Cardiac muscle cell (in vitro differentiated cells and primary cell): ENCODE measurements at regions not wholly inside any gene's neighbourhood (a gene's known extent, or its start where the extent isn't known, plus 50 kb on each side); places are given as distances from the start of the nearest gene placed in this dataset.
A peak's percentile ranks its signal among the peaks of the same experiment; 100 is the strongest.

Experiments
- DNase-seq, 2 donors: peaks; one replicate each; pipeline versions ENCODE4 v3.0.0 to v3.0.0-alpha.2; 2010 to 2017; ENCODE audit warnings: low read depth in 1 of 2, low spot score in 1 of 2
- H3K27ac ChIP-seq: fragments of 200-600 bp; sonication (generic); 2 replicates; pipeline ENCODE4 v1.5.1; 2016
- H3K27me3 ChIP-seq: fragments of 200-600 bp; sonication (generic); 2 replicates; pipeline ENCODE4 v1.6.0; 2016; ENCODE audit warnings: control low read depth
- H3K36me3 ChIP-seq: fragments of 200-600 bp; sonication (generic); 2 replicates; pipeline ENCODE4 v1.5.1; 2016; ENCODE audit warnings: control low read depth
- H3K4me1 ChIP-seq: fragments of 200-600 bp; sonication (generic); 2 replicates; pipeline ENCODE4 v1.8.1; 2017; ENCODE audit warnings: low read depth, mild to moderate bottlenecking, mixed run types
- H3K4me3 ChIP-seq: fragments of 200-600 bp; sonication (generic); 2 replicates; pipeline ENCODE4 v1.5.1; 2016; ENCODE audit warnings: mild to moderate bottlenecking
- H3K9me3 ChIP-seq: fragments of 200-600 bp; sonication (generic); 2 replicates; pipeline ENCODE4 v1.5.1; 2017; ENCODE audit warnings: low read depth, mild to moderate bottlenecking, control low read depth
- TF ChIP-seq, protein P1 (sequence below): IDR thresholded peaks from 2 replicates; pipeline ENCODE4 v1.5.1; 2012; ENCODE audit warnings: low read depth, mild to moderate bottlenecking, low read length

DNA sequence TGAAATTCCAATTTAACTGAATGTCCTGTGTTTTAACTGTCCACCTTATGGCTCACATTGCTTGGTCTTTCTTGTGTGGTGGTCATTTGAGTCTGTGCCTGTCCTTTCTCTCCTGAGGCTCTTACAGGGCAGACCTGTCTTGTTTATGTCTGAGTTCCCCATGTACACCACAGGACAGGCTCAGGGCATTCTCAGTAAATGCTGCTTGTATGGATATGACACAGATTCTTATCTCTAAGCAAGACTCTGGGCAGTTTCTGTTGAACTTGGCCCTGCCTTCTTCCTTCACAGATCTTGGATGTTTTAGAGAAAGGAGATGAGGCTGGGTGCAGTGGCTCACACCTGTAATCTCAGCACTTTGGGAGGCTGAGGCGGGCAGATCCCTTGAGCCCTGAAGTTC is 159.1 kb upstream of the CSF3R start:
- DNase-seq = no peak
- TF ChIP-seq, protein P1, sequence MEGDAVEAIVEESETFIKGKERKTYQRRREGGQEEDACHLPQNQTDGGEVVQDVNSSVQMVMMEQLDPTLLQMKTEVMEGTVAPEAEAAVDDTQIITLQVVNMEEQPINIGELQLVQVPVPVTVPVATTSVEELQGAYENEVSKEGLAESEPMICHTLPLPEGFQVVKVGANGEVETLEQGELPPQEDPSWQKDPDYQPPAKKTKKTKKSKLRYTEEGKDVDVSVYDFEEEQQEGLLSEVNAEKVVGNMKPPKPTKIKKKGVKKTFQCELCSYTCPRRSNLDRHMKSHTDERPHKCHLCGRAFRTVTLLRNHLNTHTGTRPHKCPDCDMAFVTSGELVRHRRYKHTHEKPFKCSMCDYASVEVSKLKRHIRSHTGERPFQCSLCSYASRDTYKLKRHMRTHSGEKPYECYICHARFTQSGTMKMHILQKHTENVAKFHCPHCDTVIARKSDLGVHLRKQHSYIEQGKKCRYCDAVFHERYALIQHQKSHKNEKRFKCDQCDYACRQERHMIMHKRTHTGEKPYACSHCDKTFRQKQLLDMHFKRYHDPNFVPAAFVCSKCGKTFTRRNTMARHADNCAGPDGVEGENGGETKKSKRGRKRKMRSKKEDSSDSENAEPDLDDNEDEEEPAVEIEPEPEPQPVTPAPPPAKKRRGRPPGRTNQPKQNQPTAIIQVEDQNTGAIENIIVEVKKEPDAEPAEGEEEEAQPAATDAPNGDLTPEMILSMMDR = no peak
- H3K27me3 ChIP-seq = no peaks in the 10 kb centered on the region
- no peaks in the 10 kb centered on the region for H3K4me1 ChIP-seq
- H3K36me3 ChIP-seq = no peaks in the 10 kb centered on the region
- H3K4me3 ChIP-seq = no peak overlapping the region
- no peak overlapping the region for H3K27ac ChIP-seq
- no peaks in the 10 kb centered on the region for H3K9me3 ChIP-seq

DNA sequence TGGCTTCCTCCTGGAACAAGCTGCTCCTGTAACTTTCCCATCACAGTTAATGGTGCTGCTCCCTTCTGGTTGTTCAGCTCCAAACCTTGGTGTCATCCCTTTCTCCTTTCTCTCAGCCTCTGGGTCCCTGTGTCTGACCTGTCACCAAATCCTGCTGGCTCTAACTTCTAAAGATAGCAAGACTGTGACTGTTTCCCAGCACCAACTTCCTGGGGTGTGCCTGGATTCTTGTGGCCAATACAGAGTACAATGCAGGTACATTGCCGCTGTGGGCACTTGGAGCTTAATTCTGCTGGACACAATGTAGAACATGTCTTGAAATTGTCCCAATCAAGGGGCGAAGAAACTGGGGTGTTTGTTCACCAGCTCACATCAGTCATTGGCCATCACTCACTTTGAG is 156.7 kb upstream of the CSF3R start:
- DNase-seq = no peak
- Histone ChIP-seq H3K36me3 (no peaks in the 10 kb centered on the region), H3K4me1 (no peaks in the 10 kb centered on the region), H3K4me3 (no peak overlapping the region), H3K9me3 (no peaks in the 10 kb centered on the region), H3K27me3 (no peaks in the 10 kb centered on the region), H3K27ac (no peak overlapping the region)
- TF ChIP-seq, protein P1 = no peak

DNA sequence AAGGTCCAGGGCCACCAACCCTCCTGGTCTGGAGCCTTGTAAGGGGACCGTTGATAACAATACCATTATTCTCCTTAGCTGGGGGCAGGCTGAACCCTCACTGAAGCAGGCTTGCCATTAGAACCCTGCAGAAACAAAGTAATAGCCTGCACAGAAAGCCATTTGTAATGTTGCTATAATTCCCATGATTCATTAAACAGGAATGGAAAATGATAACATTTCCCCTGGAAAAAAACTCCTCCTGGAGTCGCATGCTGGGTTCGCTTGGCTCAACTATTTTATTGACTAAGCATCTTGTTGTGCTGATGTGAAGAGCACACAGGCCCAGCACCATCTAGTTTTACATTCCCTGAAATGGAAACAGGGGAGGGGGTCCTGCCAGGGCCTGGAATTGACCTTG is 155.6 kb upstream of the CSF3R start:
- H3K27me3 ChIP-seq = no peaks in the 10 kb centered on the region
- no peaks in the 10 kb centered on the region for H3K9me3 ChIP-seq
- TF ChIP-seq, protein P1 = no peak
- no peak overlapping the region for H3K4me3 ChIP-seq
- H3K27ac ChIP-seq = no peak overlapping the region
- peak in 1 of 2 donors; percentile 50 for DNase-seq
- H3K4me1 ChIP-seq = no peaks in the 10 kb centered on the region
- H3K36me3 ChIP-seq = no peaks in the 10 kb centered on the region

DNA sequence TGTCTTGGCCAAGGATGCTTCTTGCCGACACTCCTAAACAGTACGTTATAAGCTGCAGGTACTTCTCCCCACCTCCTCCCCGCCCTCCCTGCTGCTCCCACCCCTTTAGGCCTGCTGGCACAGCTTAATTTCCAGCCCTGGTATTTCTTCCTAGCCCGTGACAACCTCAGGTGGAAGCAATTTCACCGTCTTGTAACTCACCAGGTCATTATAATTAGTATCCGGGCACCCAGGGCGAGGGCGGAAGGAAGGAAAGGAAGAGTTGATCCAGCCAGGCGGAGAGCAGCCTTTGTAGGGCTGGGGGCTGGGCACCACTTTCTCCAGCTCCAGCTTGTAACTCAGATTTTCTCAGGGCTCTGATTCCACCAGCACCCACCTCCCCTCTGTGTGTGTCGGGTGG is 153.5 kb upstream of the CSF3R start:
- Histone ChIP-seq H3K9me3 (no peaks in the 10 kb centered on the region), H3K4me3 (no peak overlapping the region), H3K4me1 (no peaks in the 10 kb centered on the region), H3K27me3 (no peaks in the 10 kb centered on the region), H3K27ac (no peak overlapping the region), H3K36me3 (no peaks in the 10 kb centered on the region)
- TF ChIP-seq, protein P1 = no peak
- no peak for DNase-seq

DNA sequence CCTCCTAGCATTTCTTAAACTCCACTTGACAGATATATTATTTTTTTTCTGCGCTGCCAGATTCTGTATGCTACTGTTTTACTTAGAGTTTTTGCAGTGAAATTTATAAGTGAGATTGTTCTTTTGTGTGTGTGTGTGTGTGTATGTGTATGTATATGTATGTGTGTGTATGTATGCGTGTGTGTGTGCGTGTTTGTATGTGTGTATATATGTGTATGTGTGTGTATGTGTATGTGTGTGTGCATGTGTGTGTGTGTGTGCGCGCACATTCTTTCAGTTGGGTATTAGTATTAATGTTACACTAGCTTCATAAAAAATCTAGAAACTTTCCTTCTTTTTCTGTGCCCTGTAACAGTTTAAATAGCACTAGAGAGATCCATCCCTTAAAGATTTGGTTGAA is 152.6 kb upstream of the CSF3R start:
- no peaks in the 10 kb centered on the region for H3K36me3 ChIP-seq
- H3K9me3 ChIP-seq = no peaks in the 10 kb centered on the region
- H3K27ac ChIP-seq = no peak overlapping the region
- no peaks in the 10 kb centered on the region for H3K27me3 ChIP-seq
- no peak overlapping the region for H3K4me3 ChIP-seq
- H3K4me1 ChIP-seq = no peaks in the 10 kb centered on the region
- TF ChIP-seq, protein P1 = no peak
- no peak for DNase-seq

DNA sequence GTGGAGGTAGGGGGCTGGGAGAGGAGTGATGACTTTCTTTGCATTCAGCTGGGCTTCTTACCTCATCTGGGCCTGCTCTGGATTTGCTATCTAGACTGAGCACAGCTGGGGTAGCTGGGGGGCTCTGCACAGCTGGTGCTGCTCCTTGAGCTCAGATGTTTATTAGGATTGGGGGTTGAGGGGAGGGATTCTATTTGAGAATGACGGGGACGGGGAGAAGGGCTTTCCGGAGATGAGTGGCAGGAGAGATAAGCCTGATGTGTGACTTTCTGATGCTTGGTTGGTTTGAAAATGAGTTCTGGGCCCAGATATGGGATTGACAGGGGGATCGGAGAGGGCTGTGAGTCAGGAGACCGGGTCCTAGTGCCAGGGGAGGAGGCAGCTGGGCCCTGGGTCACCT is 146.1 kb upstream of the CSF3R start:
- TF ChIP-seq, protein P1 = no peak
- no peak for DNase-seq
- H3K36me3 ChIP-seq = no peaks in the 10 kb centered on the region
- no peaks in the 10 kb centered on the region for H3K4me1 ChIP-seq
- H3K4me3 ChIP-seq = no peak overlapping the region
- H3K9me3 ChIP-seq = no peaks in the 10 kb centered on the region
- H3K27me3 ChIP-seq = no peaks in the 10 kb centered on the region
- H3K27ac ChIP-seq = no peak overlapping the region
